IMR-90 (cell line): ENCODE measurements at regions not wholly inside any gene's neighbourhood (a gene's known extent, or its start where the extent isn't known, plus 50 kb on each side); places are given as distances from the start of the nearest gene placed in this dataset.

ENCODE experiments used
- ATAC-seq: fragments of 200-7000 bp; cut with Tn5 transposase; 2 replicates; pipeline ENCODE4 v1.9.1; 2020; ENCODE audit warnings: low read depth, mild to moderate bottlenecking, moderate library complexity
- BruUV-seq: library from RNA; stranded (reverse); fragments of 400-500 nt; replicated peaks from 2 replicates; lab custom pipeline; 2021; lab: Mats Ljungman, UMichigan
- CTCF ChIA-PET: fragments of 300-600 bp; formaldehyde crosslinking; extraction: SDS; loops from one replicate; lab custom pipeline; 2021; ENCODE audit warnings: antibody characterized with exemption; lab: Yijun Ruan, JAX
- POLR2A ChIA-PET: fragments of 300-600 bp; sonication (Branson Sonifier 250); formaldehyde crosslinking; loops from one replicate; lab custom pipeline; 2022; ENCODE audit warnings: antibody characterized with exemption; ENCODE audit not compliant: unreplicated experiment; lab: Charles Lee
- DNase-seq: peaks from one replicate; pipeline ENCODE4 v3.0.0; 2013
- H2AFZ ChIP-seq: replicated peaks from 2 replicates; pipeline ENCODE3; 2013; ENCODE audit warnings: low read length, mild to moderate bottlenecking; ENCODE audit not compliant: poor library complexity
- H2AK5ac ChIP-seq: 2 replicates; pipeline ENCODE4 v1.6.1; 2013; ENCODE audit warnings: low read depth, low read length, inconsistent platforms
- H2AK9ac ChIP-seq: replicated peaks from 2 replicates; pipeline ENCODE3; 2013; ENCODE audit warnings: mild to moderate bottlenecking, low read depth, low read length, moderate library complexity; ENCODE audit not compliant: poor library complexity
- H2BK120ac ChIP-seq: 2 replicates; pipeline ENCODE4 v1.6.1; 2013; ENCODE audit warnings: low read depth, low read length, inconsistent platforms
- H2BK15ac ChIP-seq: 3 replicates; pipeline ENCODE4 v1.6.1; 2013; ENCODE audit warnings: low read depth, low read length, inconsistent platforms
- H2BK20ac ChIP-seq: 2 replicates; pipeline ENCODE4 v1.6.1; 2013; ENCODE audit warnings: low read depth, mild to moderate bottlenecking, inconsistent platforms, low read length, moderate library complexity
- H2BK5ac ChIP-seq: 2 replicates; pipeline ENCODE4 v1.6.1; 2013; ENCODE audit warnings: mild to moderate bottlenecking, low read depth, low read length, inconsistent platforms; ENCODE audit not compliant: poor library complexity, severe bottlenecking
- H3K14ac ChIP-seq: replicated peaks from 2 replicates; pipeline ENCODE4 v1.6.1; 2013; ENCODE audit warnings: low read depth, low read length, inconsistent platforms
- H3K18ac ChIP-seq: 2 replicates; pipeline ENCODE4 v1.6.1; 2013; ENCODE audit warnings: low read depth, low read length, control low read depth
- H3K23ac ChIP-seq: 2 replicates; pipeline ENCODE4 v1.6.1; 2013; ENCODE audit warnings: low read depth, low read length, inconsistent platforms
- H3K27ac ChIP-seq: 2 replicates; pipeline ENCODE4 v1.5.1; 2013; ENCODE audit warnings: mild to moderate bottlenecking, control low read depth, low read length; ENCODE audit not compliant: insufficient read depth
- H3K27me3 ChIP-seq: 2 replicates; pipeline ENCODE4 v1.6.1; 2013; ENCODE audit warnings: low read length; ENCODE audit not compliant: control insufficient read depth, insufficient read depth
- H3K36me3 ChIP-seq: 2 replicates; pipeline ENCODE4 v1.6.1; 2013; ENCODE audit warnings: low read length, mixed read lengths; ENCODE audit not compliant: control insufficient read depth, insufficient read depth
- H3K4ac ChIP-seq: 2 replicates; pipeline ENCODE4 v1.6.1; 2013; ENCODE audit warnings: low read depth, low read length, inconsistent platforms
- H3K4me1 ChIP-seq: 2 replicates; pipeline ENCODE4 v1.6.1; 2013; ENCODE audit warnings: low read length, mixed read lengths; ENCODE audit not compliant: control insufficient read depth, insufficient read depth
- H3K4me2 ChIP-seq: 2 replicates; pipeline ENCODE4 v1.6.1; 2013; ENCODE audit warnings: low read depth, mild to moderate bottlenecking, control low read depth, low read length, moderate library complexity
- H3K4me3 ChIP-seq: 2 replicates; pipeline ENCODE4 v1.5.1; 2013; ENCODE audit warnings: low read depth, mild to moderate bottlenecking, control low read depth, low read length, moderate library complexity; ENCODE audit not compliant: insufficient read depth
- H3K56ac ChIP-seq: 2 replicates; pipeline ENCODE4 v1.6.1; 2013; ENCODE audit warnings: low read length, inconsistent platforms; ENCODE audit not compliant: insufficient read depth; ENCODE audit errors: extremely low read depth
- H3K79me1 ChIP-seq, 2 experiments: 2 replicates each; pipeline ENCODE4 v1.6.1; 2013; ENCODE audit warnings: low read length in 2 of 2, inconsistent platforms in 1 of 2, low read depth in 1 of 2
- H3K9ac ChIP-seq: 2 replicates; pipeline ENCODE4 v1.6.1; 2013; ENCODE audit warnings: low read depth, low read length, control low read depth
- H3K9me1 ChIP-seq: 2 replicates; pipeline ENCODE4 v1.6.1; 2013; ENCODE audit warnings: low read length, inconsistent platforms; ENCODE audit not compliant: insufficient read depth
- H3K9me3 ChIP-seq: 2 replicates; pipeline ENCODE4 v1.6.1; 2013; ENCODE audit warnings: low read length; ENCODE audit not compliant: control insufficient read depth, insufficient read depth
- H4K20me1 ChIP-seq: 2 replicates; pipeline ENCODE4 v1.6.1; 2013; ENCODE audit warnings: low read length, inconsistent platforms; ENCODE audit not compliant: insufficient read depth
- H4K5ac ChIP-seq: 2 replicates; pipeline ENCODE4 v1.6.1; 2013; ENCODE audit warnings: mild to moderate bottlenecking, low read depth, low read length, control low read depth
- H4K8ac ChIP-seq, 2 experiments: 2 replicates each; pipeline ENCODE4 v1.6.1; 2013; ENCODE audit warnings: low read depth in 2 of 2, low read length in 2 of 2, control low read depth in 1 of 2, inconsistent platforms in 1 of 2
- H4K91ac ChIP-seq: 2 replicates; pipeline ENCODE4 v1.6.1; 2013; ENCODE audit warnings: low read depth, low read length, inconsistent platforms; ENCODE audit not compliant: insufficient read depth
- BHLHE40 ChIP-seq: fragments of 150-350 bp; IDR thresholded peaks from 2 replicates; pipeline ENCODE4 v1.6.1; 2016; ENCODE audit warnings: mild to moderate bottlenecking, low read depth, low read length
- CEBPB ChIP-seq: IDR thresholded peaks from 2 replicates; pipeline ENCODE4 v1.6.1; 2012; ENCODE audit warnings: low read depth, low read length, improper control_type of control experiment
- CHD1 ChIP-seq: IDR thresholded peaks from 2 replicates; pipeline ENCODE4 v1.6.1; 2012; ENCODE audit warnings: low read depth, low read length, improper control_type of control experiment
- FOS ChIP-seq: fragments of 150-350 bp; IDR thresholded peaks from 2 replicates; pipeline ENCODE4 v1.6.1; 2016; ENCODE audit warnings: low read depth, low read length
- MXI1 ChIP-seq: IDR thresholded peaks from 2 replicates; pipeline ENCODE4 v1.6.1; 2012; ENCODE audit warnings: low read depth, mild to moderate bottlenecking, low read length, moderate library complexity, borderline replicate concordance
- NFE2L2 ChIP-seq: fragments of 150-350 bp; IDR thresholded peaks from 2 replicates; pipeline ENCODE4 v1.6.1; 2016; ENCODE audit warnings: low read depth, mild to moderate bottlenecking, low read length
- POLR2A ChIP-seq: IDR thresholded peaks from 2 replicates; pipeline ENCODE4 v1.6.1; 2012; ENCODE audit warnings: mild to moderate bottlenecking, low read depth, low read length
- RAD21 ChIP-seq: IDR thresholded peaks from 2 replicates; pipeline ENCODE4 v1.6.1; 2012; ENCODE audit warnings: low read length, improper control_type of control experiment
- RCOR1 ChIP-seq: IDR thresholded peaks from 2 replicates; pipeline ENCODE4 v1.6.1; 2012; ENCODE audit warnings: mild to moderate bottlenecking, low read length, improper control_type of control experiment; ENCODE audit not compliant: insufficient replicate concordance
- SMC3 ChIP-seq: fragments of 150-350 bp; IDR thresholded peaks from 2 replicates; pipeline ENCODE4 v1.6.1; 2016; ENCODE audit warnings: low read depth, mild to moderate bottlenecking, antibody characterized with exemption, low read length, moderate library complexity
- WGBS, 2 experiments: methylation state at CpG; one replicate each; pipeline versions ENCODE4 v1.1.5 to v1.1.7; 2013; ENCODE audit warnings: missing lambda C conversion rate in 2 of 2; ENCODE audit not compliant: insufficient read length in 1 of 2; ENCODE audit errors: extremely low coverage in 2 of 2; 5-methylcytosine and 5-hydroxymethylcytosine counted together
- dilution Hi-C: fragments of 300-500 bp; cut with HindIII; formaldehyde crosslinking; loops from one replicate; pipeline ENCODE4 v1.14.3; 2018; ENCODE audit warnings: low sequenced_read_pairs; ENCODE audit not compliant: unreplicated experiment
- in situ Hi-C: fragments of 300-500 bp; cut with MboI; formaldehyde crosslinking; loops from 3 replicates; pipeline ENCODE4 v1.14.3; 2019; ENCODE audit warnings: low sequenced_read_pairs, inconsistent platforms, mixed read lengths
- intact Hi-C: fragments of 100-400 bp; cut with micrococcal nuclease; formaldehyde crosslinking; loops from 2 replicates; pipeline ENCODE4 v1.10.0; 2022
- TF ChIP-seq, protein P1 (sequence below): fragments of 150-350 bp; IDR thresholded peaks from 2 replicates; pipeline ENCODE4 v1.6.1; 2016; ENCODE audit warnings: low read depth, mild to moderate bottlenecking, low read length, moderate library complexity, borderline replicate concordance

- H3K23ac ChIP-seq, result no peak overlapping the region
- intact Hi-C loops (no loop called here), dilution Hi-C loops (no loop called here), in situ Hi-C loops (no loop called here)
- H3K4me1 ChIP-seq, result no peaks in the 10 kb centered on the region
- H2BK20ac ChIP-seq, result no peak overlapping the region
- no peak overlapping the region for H3K18ac ChIP-seq
- no peak overlapping the region for H4K91ac ChIP-seq
- CTCF ChIA-PET, result no interaction called here
- no peak overlapping the region for H2AFZ ChIP-seq
- no peaks in the 10 kb centered on the region for H3K36me3 ChIP-seq
- H3K9ac ChIP-seq, result no peak overlapping the region
- H3K27ac ChIP-seq, result no peak overlapping the region
- POLR2A ChIA-PET, result no interaction called here
- no peak overlapping the region for H3K4me2 ChIP-seq
- H3K9me1 ChIP-seq, result no peaks in the 10 kb centered on the region
- H3K14ac ChIP-seq, result no peak overlapping the region
- no peaks in the 10 kb centered on the region for H3K79me1 ChIP-seq
- no peaks in the 10 kb centered on the region for H4K20me1 ChIP-seq
- peaks cover 6% of the 10 kb centered on the region for H3K9me3 ChIP-seq
- H2AK9ac ChIP-seq, result no peak overlapping the region
- H4K8ac ChIP-seq, result no peak overlapping the region
- TF ChIP-seq MXI1, result no peak
- no peak for TF ChIP-seq NFE2L2
- TF ChIP-seq SMC3, result no peak
- no peak for TF ChIP-seq CHD1
- no peak for TF ChIP-seq POLR2A
- TF ChIP-seq CEBPB, result no peak
- TF ChIP-seq BHLHE40, result no peak
- TF ChIP-seq RCOR1, result no peak
- TF ChIP-seq, protein P1, sequence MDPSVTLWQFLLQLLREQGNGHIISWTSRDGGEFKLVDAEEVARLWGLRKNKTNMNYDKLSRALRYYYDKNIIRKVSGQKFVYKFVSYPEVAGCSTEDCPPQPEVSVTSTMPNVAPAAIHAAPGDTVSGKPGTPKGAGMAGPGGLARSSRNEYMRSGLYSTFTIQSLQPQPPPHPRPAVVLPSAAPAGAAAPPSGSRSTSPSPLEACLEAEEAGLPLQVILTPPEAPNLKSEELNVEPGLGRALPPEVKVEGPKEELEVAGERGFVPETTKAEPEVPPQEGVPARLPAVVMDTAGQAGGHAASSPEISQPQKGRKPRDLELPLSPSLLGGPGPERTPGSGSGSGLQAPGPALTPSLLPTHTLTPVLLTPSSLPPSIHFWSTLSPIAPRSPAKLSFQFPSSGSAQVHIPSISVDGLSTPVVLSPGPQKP, result no peak
- TF ChIP-seq RAD21, result no peak
- no peak for TF ChIP-seq FOS
- ATAC-seq (no peak), DNase-seq (no peak)
- H3K4ac ChIP-seq, result no peak overlapping the region
- H2BK5ac ChIP-seq, result no peak overlapping the region
- no peaks in the 10 kb centered on the region for H3K27me3 ChIP-seq
- H2BK120ac ChIP-seq, result no peak overlapping the region
- no peak overlapping the region for H2AK5ac ChIP-seq
- no CpG with 5 or more reads among the region's 1 CpG for WGBS, 2 experiments
- no peak overlapping the region for H4K5ac ChIP-seq
- H3K56ac ChIP-seq, result no peak overlapping the region
- no TSS peak for BruUV-seq
- H3K4me3 ChIP-seq, result no peak overlapping the region
- no peak overlapping the region for H2BK15ac ChIP-seq
These were observed 468.5 kb upstream of the MKI67 start for GRCh38 chr10:128594688-128595087.
